GM04504 (cell line): ENCODE measurements at regions not wholly inside any gene's neighbourhood (a gene's known extent, or its start where the extent isn't known, plus 50 kb on each side); places are given as distances from the start of the nearest gene placed in this dataset.

Experiments
- DNase-seq: peaks from one replicate; pipeline ENCODE4 v3.0.0-alpha.2; 2012; ENCODE audit warnings: low read depth

- DNase-seq, result no peak
Observed at GRCh38 chr2:118665784-118666529, 181.5 kb downstream of the EN1 start.

- no peak for DNase-seq
Observed at GRCh38 chr2:118661179-118661578, 186.3 kb downstream of the EN1 start.

DNA sequence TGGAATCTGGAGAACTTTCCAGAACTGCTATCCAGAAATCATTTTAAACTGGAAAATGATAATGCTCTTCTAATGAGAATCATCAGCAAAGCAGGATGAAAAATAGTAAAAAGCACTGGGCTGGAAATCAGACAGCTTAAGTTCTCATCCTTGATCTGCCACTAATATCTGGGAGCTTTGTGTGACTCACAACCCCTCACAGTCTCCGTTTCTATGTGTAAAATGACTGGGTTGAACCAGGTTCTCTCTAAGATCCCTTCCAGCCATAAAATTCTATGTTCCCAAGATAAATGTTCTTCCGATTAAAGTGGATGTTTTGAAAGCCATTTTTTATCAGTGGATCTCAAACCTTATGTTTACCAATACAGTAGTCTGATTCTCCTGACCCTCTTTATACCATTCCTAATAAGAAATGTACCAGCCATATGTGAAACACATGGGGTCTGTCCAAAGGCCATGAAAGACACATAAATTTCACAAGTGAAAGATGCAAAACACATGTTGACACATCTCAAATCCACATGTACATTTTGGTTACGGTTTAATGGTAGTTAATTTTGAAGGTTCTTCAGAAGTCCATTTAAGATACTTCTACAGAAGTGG, 188.8 kb downstream of the EN1 start:
- DNase-seq, result no peak

GRCh38 chr2:118657466-118657865, 190.0 kb downstream of the EN1 start:
- no peak for DNase-seq

DNA sequence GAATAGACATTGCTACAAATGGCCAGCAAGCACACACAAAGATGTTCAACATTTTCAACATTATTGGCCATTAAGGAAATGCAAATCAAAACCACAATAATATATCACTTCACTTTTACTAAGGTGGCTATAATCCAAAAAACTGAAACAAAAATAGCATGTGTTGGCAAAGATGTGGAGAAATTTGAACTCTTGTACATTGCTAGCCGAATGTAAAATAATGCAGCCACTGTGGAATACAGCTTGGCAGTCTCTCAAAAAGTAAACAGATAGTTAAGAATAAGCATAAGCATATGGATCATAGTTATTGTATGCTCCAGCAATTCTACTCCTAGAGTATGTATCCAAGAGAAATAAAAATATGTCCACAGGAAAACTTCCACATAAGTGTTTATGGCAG, 192.5 kb downstream of the EN1 start:
- DNase-seq, result no peak

DNA sequence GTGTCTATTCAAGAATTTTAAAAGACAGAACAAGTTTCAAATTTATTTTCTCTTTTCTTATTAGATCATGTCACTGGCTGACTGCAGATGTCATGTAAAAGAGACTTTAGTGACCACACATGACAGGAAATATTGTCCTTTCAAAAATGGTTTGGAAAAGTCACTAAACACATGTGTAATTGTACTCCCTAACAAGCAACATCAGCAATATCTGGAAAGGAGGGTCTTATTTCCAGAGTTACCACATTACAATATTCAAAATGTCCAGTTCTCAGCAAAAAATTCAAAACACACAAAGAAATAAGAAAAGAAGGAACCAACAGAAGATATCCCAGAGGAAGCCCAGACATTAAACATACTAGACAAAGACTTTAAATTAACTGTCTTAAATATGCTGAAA, 197.1 kb downstream of the EN1 start:
- no peak for DNase-seq

- no peak for DNase-seq
Observed at GRCh38 chr2:118645876-118646275, 201.6 kb downstream of the EN1 start.

- DNase-seq, result no peak
Observed at GRCh38 chr2:118644190-118644589, 203.3 kb downstream of the EN1 start.

DNA sequence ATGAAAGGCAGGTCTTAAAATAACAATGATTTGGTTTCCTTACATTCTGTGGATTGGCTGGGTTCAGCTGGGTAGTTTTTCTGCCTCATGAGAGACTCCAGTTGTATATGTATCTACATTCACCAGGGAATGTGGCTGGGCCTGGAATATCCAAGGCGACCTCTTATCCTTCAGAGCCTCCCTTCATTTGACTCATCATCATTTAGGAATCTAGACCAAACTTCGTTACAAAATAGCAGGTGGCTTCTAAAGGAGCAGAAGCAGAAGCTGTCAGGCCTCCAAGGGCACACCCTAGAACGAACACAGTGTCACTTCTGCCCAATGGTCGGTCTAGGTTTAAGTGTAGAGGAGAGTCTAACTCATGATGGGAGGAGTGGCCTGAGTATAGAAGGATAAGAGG, 204.2 kb downstream of the EN1 start:
- DNase-seq, result no peak

GRCh38 chr2:118642501-118642900, 204.9 kb downstream of the EN1 start:
- no peak for DNase-seq

DNA sequence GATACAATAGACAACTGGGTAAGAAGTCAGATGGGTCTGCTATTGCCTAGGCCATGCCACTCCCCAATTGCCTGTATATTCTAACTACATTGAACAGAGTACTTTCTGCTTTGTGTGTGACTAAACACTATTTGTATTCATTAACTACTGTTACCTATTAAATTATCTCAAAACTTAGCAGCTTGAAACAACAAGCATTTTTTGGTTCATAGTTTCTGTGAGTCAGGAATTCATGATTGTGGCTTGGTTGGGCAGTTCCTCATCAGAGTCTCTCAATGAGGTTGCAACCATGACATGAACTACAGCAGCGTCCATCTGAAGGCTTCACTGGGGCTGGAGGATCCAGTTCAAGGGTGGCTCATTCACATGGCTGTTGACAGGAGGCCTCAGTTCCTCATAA, 205.7 kb downstream of the EN1 start:
- DNase-seq, result no peak

GRCh38 chr2:118639371-118639770, 208.1 kb downstream of the EN1 start:
- no peak for DNase-seq

DNA sequence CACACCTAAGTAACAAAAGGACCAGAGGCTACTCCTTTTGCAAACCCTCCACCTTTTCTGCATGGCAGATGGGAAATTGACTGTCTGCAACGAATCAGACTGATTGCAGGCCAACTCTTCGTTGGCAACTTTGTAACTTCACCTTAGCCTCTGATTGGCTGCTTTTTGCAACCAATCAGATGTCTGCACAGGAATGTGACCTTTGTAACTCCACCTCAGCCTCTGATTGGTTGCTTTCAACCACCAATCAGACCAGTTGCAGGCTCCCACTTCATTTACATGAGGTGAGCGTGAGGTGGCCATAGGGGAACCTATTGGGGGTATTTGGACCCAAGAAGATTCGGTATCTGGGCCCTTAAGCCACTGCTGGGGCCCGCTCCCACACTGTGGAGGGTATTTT, 209.0 kb downstream of the EN1 start:
- no peak for DNase-seq

GRCh38 chr2:118635891-118636290, 211.6 kb downstream of the EN1 start:
- no peak for DNase-seq

- DNase-seq, result no peak
Observed at GRCh38 chr2:118634876-118635275, 212.6 kb downstream of the EN1 start.

DNA sequence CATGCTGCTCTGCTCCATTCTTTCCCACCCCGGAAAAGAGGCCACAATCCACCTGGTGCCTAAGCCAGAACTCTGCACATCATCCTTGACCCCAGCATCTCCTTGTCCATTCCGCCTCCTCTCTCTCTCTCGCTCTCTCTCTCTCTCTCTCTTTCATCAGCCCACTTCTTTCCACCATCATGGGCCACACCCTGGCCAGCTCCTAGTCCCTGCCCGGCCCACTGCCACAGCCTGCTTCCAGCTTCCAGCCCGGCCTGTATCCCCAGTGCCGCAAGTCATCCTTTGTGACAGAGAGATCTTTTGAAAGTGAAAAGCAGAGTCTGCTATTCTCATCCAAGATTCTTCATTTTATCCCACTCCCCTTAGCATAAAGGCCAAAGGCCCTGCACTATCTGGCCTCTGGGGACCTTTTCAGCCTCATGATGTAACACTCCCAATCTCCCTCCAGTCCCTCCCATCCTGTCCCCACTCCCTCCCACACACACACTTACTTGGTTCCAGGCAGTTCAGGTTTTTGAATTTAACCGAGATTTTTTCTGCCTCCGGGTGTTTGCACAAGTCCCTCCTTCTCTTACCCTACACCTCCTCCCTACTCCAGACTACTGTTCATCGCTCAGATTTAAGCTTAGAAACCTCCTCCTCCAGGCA, 214.0 kb downstream of the EN1 start:
- DNase-seq, result no peak

DNA sequence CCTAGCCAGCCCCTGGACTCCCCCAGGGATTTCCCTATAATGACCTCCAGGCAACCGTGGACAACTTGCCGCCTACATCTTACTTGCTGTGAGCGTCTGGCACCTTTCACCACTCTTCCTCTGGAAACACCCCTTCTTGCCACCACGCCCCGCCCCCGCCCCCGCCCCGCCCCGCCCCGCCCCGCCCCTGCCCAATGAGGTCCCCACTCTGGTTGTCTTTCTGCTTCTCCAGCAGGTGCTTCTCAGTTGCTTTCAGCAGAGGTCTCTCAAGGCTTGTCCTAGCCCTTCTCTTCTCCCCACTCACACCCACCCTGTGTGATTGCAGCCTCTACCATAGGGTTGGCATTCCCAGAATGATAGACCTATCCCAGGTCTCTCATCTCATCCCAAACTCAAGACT, 214.5 kb downstream of the EN1 start:
- no peak for DNase-seq

DNA sequence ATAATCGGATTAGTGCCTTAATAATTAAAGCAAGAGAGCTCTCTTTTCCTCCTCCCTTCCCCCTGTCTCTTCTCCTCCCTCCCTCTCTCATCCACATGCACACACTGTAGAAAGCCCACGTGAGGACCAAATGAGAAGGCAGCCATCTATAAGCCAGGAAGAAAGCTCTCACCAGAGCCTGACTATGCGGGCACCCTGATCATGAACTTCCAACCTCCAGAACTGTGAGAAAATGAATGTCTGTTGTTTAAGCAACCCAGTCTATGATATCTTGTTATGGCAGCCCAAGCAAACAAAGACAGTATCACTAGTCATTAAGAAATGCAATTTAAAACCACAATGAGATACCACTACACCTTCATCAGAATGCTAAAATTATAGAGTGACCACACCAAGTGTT, 220.3 kb downstream of the EN1 start:
- DNase-seq, result no peak

GRCh38 chr2:118622913-118623312, 224.5 kb downstream of the EN1 start:
- DNase-seq, result no peak

DNA sequence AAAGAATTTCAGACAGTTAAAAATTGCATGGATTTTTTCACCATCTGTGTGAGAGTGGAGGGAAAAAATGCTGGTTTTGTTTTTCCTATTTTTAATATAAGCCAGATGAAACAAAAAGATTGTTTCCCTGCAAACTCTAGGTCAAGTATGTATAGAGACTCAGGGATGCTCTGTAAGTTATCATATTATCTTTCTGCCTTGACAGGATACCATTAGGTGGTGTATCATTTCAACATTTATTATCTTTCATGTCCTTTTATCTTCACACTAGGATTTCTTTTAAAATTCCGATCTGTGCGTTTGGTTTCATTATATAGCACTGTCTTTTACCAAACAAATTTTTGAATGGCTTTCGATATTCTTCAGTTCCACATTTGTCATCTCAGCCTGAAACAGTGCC, 225.3 kb downstream of the EN1 start:
- DNase-seq, result no peak

- no peak for DNase-seq
Observed at GRCh38 chr2:118618279-118618678, 229.2 kb downstream of the EN1 start.

DNA sequence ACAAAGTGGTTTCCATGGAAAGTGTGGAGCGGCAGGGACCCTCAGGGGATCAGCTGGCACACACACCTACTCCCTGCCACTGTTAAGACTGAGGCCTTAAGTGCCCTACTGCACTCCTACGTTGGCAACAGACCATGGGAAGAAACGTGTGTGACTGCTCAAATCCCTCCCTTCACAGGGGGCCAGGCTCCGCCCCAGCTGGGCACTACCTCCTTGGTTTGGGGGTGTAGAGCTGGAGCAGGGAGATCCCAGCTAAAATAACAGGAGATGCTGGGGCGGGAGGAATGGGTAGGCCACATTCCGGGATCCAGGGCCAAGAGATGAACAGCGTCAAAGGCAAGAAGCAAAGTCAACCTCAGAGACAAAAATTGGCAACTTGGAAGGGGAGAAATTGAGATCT, 231.0 kb downstream of the EN1 start:
- DNase-seq, result no peak

DNA sequence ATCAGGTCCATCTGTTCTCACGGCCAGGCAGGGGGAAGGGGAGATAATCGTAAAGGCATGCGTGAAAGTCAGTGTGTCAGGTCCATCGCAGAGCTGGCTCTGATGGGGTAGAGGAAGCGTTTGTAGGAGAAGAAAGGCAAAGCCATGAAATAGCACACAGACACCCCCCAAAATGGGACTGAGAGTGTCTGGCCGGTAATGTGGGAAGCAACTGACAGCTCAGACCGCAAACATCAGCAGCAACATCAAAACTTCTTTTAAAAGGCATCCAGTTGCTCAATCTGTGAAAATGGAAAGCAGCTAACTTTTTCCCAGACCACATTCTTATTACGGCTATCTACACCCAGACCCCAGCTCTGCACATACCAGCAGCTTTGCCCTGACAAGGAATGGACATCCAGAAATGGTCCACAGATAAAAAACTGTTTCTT, 232.6 kb downstream of the EN1 start:
- peak; percentile 23 for DNase-seq

GRCh38 chr2:118613737-118614136, 233.7 kb downstream of the EN1 start:
- no peak for DNase-seq
